NCI-H1092 treated with DMSO at 0.1 percent for 48 hours (cell line): ENCODE measurements at regions not wholly inside any gene's neighbourhood (a gene's known extent, or its start where the extent isn't known, plus 50 kb on each side); places are given as distances from the start of the nearest gene placed in this dataset.
"Not testable (repeated sequence)": the region's sequence is repeated elsewhere in the genome, so short reads cannot be mapped to it uniquely, and the experiment has no call there.

ENCODE experiments used
- DNase-seq: peaks from one replicate; lab custom pipeline; 2025; lab: John Stamatoyannopoulos, UW

- DNase-seq, result not testable (repeated sequence)
These were observed 56.1 kb downstream of the ZNF22 start for GRCh38 chr10:45056806-45057205.

DNA sequence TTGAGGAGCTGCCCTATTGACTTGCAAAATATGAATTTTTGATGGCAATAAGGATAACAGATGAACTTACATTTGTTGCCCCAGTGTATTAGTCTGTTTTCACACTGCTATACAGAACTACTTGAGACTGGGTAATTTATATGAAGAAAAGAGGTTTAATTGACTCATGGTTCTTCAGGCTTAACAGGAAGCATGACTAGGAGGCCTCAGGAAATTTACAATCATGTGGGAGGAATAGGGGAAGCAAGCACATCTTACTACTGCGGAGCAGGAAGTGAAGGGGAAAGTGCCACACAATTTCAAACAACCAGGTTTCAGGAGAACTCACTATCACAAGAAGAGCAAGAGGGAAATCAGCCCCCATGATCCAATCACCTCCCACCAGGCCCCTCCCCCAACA, 57.9 kb downstream of the ZNF22 start:
- no peak for DNase-seq

- DNase-seq, result no peak
These were observed 58.4 kb downstream of the ZNF22 start for GRCh38 chr10:45058992-45059561.

- no peak for DNase-seq
These were observed 58.9 kb downstream of the ZNF22 start for GRCh38 chr10:45059632-45060031.

- no peak for DNase-seq
These were observed 61.3 kb downstream of the ZNF22 start for GRCh38 chr10:45061982-45062381.

DNA sequence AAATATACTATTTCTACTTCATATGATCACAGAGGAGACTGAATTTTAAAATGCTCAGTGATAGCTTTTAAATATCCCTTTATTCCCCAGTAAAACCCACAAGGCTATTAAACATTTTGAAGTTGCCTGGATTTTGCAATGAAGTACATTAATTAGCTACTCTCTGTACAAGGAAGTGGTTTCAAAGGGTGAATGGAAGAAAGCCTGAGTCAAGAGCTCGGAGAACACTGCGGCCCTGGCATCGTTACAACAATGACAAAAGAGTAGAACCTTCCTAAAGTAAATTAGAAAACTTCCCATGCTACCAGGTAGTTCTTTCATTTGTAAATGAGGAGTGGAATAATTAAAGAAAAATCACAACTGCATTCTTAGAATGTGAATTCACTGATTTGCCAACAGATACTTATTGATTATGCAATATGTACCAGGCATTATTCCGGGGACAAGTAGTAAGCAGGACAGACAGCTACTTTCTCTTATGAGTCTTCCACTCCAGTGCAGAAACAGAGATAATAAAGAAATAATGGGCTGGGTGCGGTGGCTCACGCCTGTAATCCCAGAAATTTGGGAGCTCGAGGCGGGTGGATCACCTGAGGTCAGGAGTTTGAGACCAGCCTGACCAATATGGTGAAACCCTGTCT, 63.0 kb downstream of the ZNF22 start:
- DNase-seq, result no peak

- no peak for DNase-seq
These were observed 64.3 kb downstream of the ZNF22 start for GRCh38 chr10:45064998-45065397.

GRCh38 chr10:45071043-45071813, 70.5 kb downstream of the ZNF22 start:
- no peak for DNase-seq

DNA sequence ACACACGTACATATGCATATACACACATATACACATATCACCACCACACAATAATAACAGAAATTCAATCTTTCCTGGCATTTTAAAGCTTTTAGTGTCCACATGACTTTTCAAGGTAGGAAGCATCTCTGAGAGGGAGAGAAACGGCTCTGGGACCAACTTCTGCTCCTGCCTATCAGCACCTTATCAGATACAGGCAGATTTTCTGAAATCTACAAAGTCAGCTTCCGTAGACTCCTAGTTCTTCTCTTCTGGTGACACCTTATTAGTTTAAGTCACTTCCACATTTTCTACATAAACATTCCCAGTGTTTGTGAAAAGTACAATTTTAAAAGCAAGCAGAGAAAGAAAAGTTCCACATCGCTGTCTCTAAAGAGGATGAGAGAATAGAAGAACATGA, 74.5 kb downstream of the ZNF22 start:
- DNase-seq, result no peak

DNA sequence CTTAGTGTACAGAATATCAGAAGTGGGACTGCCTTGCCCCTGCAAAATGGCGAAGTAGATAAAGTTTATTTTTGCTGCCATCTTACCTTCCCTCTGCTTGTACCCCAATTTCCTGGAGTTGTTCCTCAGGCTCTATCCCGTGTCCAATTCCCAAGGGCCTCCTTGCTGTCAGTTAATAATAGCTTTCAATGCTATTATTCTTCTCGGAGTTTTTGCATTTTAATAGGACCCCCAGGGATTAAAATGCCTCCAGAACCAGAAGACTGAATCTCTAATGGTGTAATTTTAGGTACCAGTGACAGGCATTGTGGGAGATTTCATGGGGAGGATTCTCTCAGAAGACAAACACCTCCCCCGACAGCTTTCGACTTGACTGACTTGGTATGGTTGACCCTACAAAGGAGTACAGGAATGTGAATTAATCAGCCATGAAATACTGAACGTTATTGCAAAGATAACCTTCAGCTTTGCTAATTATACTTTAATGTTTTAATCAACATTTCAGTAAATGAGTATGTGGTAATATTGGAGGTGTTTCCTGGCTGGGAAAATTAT, 75.2 kb downstream of the ZNF22 start:
- DNase-seq, result no peak

GRCh38 chr10:45076891-45077290, 76.2 kb downstream of the ZNF22 start:
- no peak for DNase-seq

DNA sequence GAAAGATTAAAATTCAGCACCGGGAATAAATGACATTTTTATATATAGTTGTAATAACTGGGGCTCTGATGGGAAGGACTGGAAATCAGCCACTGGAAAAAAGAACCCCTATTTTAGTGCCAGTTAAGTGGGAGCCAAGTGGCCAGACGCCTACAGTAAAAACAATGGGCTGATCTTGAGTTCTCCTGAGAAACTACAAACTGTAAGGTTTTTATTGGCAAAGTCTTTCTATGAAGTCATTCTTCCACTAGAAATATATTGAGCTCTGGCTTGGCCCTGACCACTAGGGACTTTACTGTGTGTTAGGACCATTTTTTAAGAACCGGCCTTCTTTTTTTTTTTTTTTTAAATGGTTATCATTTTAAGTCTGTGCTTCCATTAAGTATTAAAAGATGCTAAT, 79.6 kb downstream of the ZNF22 start:
- no peak for DNase-seq

GRCh38 chr10:45082176-45082575, 81.5 kb downstream of the ZNF22 start:
- DNase-seq, result no peak

GRCh38 chr10:45091968-45092367, 91.2 kb downstream of the ZNF22 start:
- peak; percentile 62 for DNase-seq

DNA sequence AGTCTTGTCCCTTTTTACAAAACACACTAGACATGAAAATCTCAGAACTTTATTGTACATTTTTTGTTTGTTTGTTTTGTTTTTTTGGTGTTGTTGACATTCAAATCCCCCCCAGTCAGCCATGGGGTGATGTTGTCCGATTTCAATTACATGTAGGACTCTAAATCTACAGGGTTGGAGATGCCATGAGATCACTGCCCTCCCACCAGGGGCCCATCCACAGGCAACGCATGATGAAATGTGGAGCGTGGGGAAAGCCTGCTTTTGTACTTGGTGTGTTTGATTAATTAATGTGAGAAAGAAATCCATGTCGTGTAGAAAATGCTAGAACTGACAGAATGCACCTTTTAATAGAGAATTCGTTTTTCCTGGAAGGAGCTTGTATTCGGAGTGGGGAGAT, 93.2 kb downstream of the ZNF22 start:
- no peak for DNase-seq

GRCh38 chr10:45095286-45095685, 94.6 kb downstream of the ZNF22 start:
- DNase-seq, result no peak

DNA sequence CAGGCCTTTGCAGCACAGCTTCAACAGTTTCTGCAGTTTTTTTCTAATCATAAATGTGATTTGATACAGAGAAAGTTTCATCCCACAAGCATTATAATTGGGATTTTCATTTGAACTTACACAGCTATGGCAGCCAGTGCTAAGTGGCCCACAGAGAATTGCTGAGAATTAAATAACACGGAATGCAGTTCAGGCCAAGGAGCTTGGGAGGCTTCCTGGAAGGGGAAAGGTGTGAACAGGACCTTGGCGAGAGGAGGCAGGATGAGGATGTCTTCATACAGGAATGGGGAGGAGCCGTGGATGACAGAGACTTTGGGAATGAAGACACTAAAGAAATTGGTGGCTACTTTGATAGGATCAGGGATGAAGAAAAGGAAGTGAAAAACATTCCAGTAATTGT, 95.3 kb downstream of the ZNF22 start:
- no peak for DNase-seq

- no peak for DNase-seq
These were observed 99.7 kb downstream of the ZNF22 start for GRCh38 chr10:45100429-45100828.

DNA sequence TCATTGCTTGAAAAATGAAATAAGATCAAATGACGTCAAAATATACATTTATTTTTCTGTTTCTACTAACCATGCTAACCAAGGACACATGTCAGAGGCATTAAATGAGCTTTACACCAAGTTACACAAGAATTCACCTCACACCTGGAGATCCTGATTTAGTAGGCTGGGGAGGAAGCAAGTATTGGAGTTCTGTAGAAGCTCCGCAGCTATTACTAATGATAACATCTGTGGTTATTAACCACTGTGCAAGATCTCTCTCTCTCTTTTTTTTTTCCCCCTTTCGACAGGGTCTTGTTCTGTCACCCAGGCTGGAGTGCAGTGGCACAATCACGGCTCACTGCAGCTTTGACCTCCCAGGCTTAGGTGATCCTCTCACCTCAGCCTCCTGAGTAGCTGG, 104.0 kb downstream of the ZNF22 start:
- DNase-seq, result no peak

- not testable (repeated sequence) for DNase-seq
These were observed 104.6 kb downstream of the ZNF22 start for GRCh38 chr10:45105309-45105708.

DNA sequence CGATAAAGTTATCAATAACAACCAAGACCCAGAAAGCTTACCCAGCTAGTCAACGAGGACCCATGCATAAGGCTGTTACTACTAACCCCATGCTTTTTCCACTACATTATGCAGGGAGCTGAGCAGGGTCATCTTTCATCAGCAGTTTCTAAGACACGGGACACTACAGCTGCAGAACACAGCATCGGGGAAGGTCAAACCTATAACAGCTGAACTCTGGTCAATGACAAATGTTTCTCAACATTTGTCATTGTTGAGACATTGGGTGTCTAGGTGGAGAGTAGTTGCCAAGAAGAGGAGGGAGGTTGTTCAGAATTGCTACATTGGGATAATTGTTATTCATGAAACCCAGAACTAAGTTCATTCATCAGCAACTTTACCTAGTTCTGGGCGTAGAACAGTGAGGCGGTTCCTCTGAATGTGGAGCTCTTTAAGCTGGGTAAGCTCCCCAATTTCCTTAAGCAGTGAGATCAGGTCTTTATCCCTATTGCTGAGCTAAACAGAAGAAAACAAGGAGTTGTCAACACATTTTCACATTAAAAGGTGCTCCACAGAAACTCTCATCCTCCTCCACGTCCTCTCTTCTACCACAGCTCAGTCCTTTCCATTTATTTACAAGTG, 105.6 kb downstream of the ZNF22 start:
- DNase-seq, result no peak

DNA sequence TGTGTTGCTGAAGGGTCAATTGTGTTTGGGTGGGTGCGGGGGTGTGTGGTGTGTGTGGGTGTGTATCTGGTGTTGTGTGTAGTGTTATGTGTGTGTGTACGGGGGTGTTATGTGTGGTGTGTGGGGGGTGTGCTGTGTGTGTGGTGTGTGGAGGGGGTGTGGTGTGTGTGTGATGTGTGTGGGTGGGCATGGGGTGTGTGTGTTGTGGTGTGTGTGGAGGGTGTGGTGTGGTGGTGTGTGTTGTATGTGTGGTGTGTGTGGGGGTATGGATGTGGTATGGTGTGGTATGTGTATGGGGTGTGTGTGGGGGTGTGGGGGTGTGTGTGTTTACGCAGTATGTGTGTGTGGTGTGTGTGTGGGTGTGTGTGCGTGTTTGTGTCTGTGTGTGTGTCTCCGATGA, 110.8 kb downstream of the ZNF22 start:
- no peak for DNase-seq

GRCh38 chr10:45117940-45118339, 117.2 kb downstream of the ZNF22 start:
- DNase-seq, result not testable (repeated sequence)
